ENCODE measurements at regions not wholly inside any gene's neighbourhood (a gene's known extent, or its start where the extent isn't known, plus 50 kb on each side); places are given as distances from the start of the nearest gene placed in this dataset.
"Not testable (repeated sequence)": the region's sequence is repeated elsewhere in the genome, so short reads cannot be mapped to it uniquely, and the experiment has no call there.

GRCh38 chr7:49030221-49030620, 105.9 kb downstream of the CDC14C start:
- POLR2A ChIA-PET: no interaction called here
- Histone ChIP-seq H3K9me2 (ENCODE audit: insufficient read depth) (no peaks in the 10 kb centered on the region), H2AFZ (ENCODE audit: low read depth, low read length, poor library complexity, severe bottlenecking) (no peak overlapping the region), H3K27me3 (ENCODE audit: insufficient read depth, low read length) (no peaks in the 10 kb centered on the region), H4K20me1 (ENCODE audit: insufficient read depth) (no peaks in the 10 kb centered on the region), H3K4me3 (replicated peaks in 1 of 2; ENCODE audit: low read depth in 1 of 2, low read length in 2 of 2) (no peak overlapping the region), H3K9ac (ENCODE audit: low read length) (no peak overlapping the region), H3K36me3 (ENCODE audit: control insufficient read depth in 1 of 2, insufficient read depth in 2 of 2, low read length in 2 of 2) (no peaks in the 10 kb centered on the region), H3K79me2 (ENCODE audit: insufficient read depth, low read length) (no peaks in the 10 kb centered on the region), H3K9me3 (ENCODE audit: control insufficient read depth in 1 of 2, insufficient read depth in 1 of 2, low read depth in 1 of 2, low read length in 2 of 2) (peaks cover 5 to 13% of the 10 kb centered on the region in 2 experiments; a peak in 2 of 4 replicates), H3K27ac (ENCODE audit: low read depth, low read length) (no peak overlapping the region), H3K4me2 (ENCODE audit: low read length) (no peak overlapping the region), H3K4me1 (ENCODE audit: control insufficient read depth in 1 of 2, insufficient read depth in 2 of 2, low read length in 2 of 2) (no peaks in the 10 kb centered on the region)
- intact Hi-C loops (cut with micrococcal nuclease): no loop called here
- RAD21 ChIA-PET (ENCODE audit: low non-redundant PET in 1 of 2, low total read pairs in 2 of 2, uncharacterized antibody in 2 of 2, unreplicated experiment in 2 of 2): no interaction called here
- TF ChIP-seq ZNF274 (IDR thresholded peaks at IDR 0.05; ENCODE audit: low read depth, low read length) (no peak), EGR1 (IDR thresholded peaks at IDR 0.05; ENCODE audit: low read depth) (no peak), ZBTB33 (IDR thresholded peaks at IDR 0.05; ENCODE audit: extremely low read depth, insufficient replicate concordance, low read length) (no peak), SIN3A (IDR thresholded peaks at IDR 0.05; ENCODE audit: low read depth) (no peak), POLR2AphosphoS5 (IDR thresholded peaks at IDR 0.05; ENCODE audit: low read depth, low read length) (no peak), ZFX (IDR thresholded peaks at IDR 0.05) (no peak), CTCF (IDR thresholded peaks at IDR 0.05 in 2 of 3, conservative IDR thresholded peaks at IDR 0.05 in 1 of 3; ENCODE audit: borderline replicate concordance in 1 of 3, insufficient read depth in 1 of 3, low read depth in 2 of 3, low read length in 2 of 3) (no peak), EZH2 (IDR thresholded peaks at IDR 0.05) (no peak), SP1 (IDR thresholded peaks at IDR 0.05; ENCODE audit: low read depth) (no peak), SRF (IDR thresholded peaks at IDR 0.05; ENCODE audit: low read depth) (no peak)
- BruUV-seq (replicated peaks): no TSS peak
- CTCF ChIA-PET: no interaction called here
- no peak for DNase-seq (ENCODE audit: low read depth, low spot score)
- no peak for ATAC-seq

- peaks cover 5 to 15% of the 10 kb centered on the region in 2 experiments; a peak in 2 of 4 replicates for H3K9me3 ChIP-seq (ENCODE audit: control insufficient read depth in 1 of 2, insufficient read depth in 1 of 2, low read depth in 1 of 2, low read length in 2 of 2)
- H3K27me3 ChIP-seq (ENCODE audit: insufficient read depth, low read length); BruUV-seq (replicated peaks); H3K4me1 ChIP-seq (ENCODE audit: control insufficient read depth in 1 of 2, insufficient read depth in 2 of 2, low read length in 2 of 2); H3K79me2 ChIP-seq (ENCODE audit: insufficient read depth, low read length); POLR2A ChIA-PET; intact Hi-C loops (cut with micrococcal nuclease); H3K9ac ChIP-seq (ENCODE audit: low read length); H3K36me3 ChIP-seq (ENCODE audit: control insufficient read depth in 1 of 2, insufficient read depth in 2 of 2, low read length in 2 of 2); H3K4me3 ChIP-seq (replicated peaks in 1 of 2; ENCODE audit: low read depth in 1 of 2, low read length in 2 of 2); CTCF ChIA-PET; H4K20me1 ChIP-seq (ENCODE audit: insufficient read depth); RAD21 ChIA-PET (ENCODE audit: low non-redundant PET in 1 of 2, low total read pairs in 2 of 2, uncharacterized antibody in 2 of 2, unreplicated experiment in 2 of 2); H3K4me2 ChIP-seq (ENCODE audit: low read length); ATAC-seq; DNase-seq (ENCODE audit: low read depth, low spot score); H3K27ac ChIP-seq (ENCODE audit: low read depth, low read length); H3K9me2 ChIP-seq (ENCODE audit: insufficient read depth); H2AFZ ChIP-seq (ENCODE audit: low read depth, low read length, poor library complexity, severe bottlenecking): not testable (repeated sequence)
These were observed 108.8 kb downstream of the CDC14C start for GRCh38 chr7:49033140-49033539.
